Activated CD4-positive, alpha-beta T cell treated with anti-CD3 and anti-CD28 coated beads for 36 hours (primary cell): ENCODE measurements at regions not wholly inside any gene's neighbourhood (a gene's known extent, or its start where the extent isn't known, plus 50 kb on each side); places are given as distances from the start of the nearest gene placed in this dataset.

ENCODE experiments used
- ATAC-seq: fragments of 200-7000 bp; cut with Tn5 transposase; one replicate; pipeline ENCODE4 v1.10.0; 2021; ENCODE audit warnings: mild to moderate bottlenecking, moderate library complexity
- CTCF ChIA-PET: fragments of 350-600 bp; sonication (Branson Sonifier 250); formaldehyde crosslinking; loops from one replicate; lab custom pipeline; 2021; ENCODE audit warnings: antibody characterized with exemption; lab: Charles Lee
- POLR2A ChIA-PET: fragments of 350-600 bp; sonication (Branson Sonifier 250); formaldehyde crosslinking; loops from one replicate; lab custom pipeline; 2021; ENCODE audit warnings: antibody characterized with exemption, inconsistent platforms; lab: Charles Lee
- DNase-seq: peaks from one replicate; pipeline ENCODE4 v3.0.0-alpha.2; 2020
- H3K27ac Mint-ChIP-seq: one replicate; pipeline ENCODE4 v1.8.0; 2021; ENCODE audit warnings: mixed read lengths
- H3K27me3 Mint-ChIP-seq: one replicate; pipeline ENCODE4 v1.8.0; 2021; ENCODE audit warnings: mixed read lengths
- H3K36me3 Mint-ChIP-seq: one replicate; pipeline ENCODE4 v1.8.0; 2021; ENCODE audit warnings: low read depth, mixed read lengths
- H3K4me1 Mint-ChIP-seq: one replicate; pipeline ENCODE4 v1.8.0; 2021; ENCODE audit warnings: mixed read lengths
- H3K4me3 Mint-ChIP-seq: one replicate; pipeline ENCODE4 v1.8.0; 2021; ENCODE audit warnings: mild to moderate bottlenecking, moderate library complexity, mixed read lengths
- H3K9me3 Mint-ChIP-seq: one replicate; pipeline ENCODE4 v1.8.0; 2021; ENCODE audit warnings: low read depth, mixed read lengths
- intact Hi-C, 2 experiments: fragments of 100-400 bp; cut with DNase I in 1 of 2; cut with micrococcal nuclease in 1 of 2; formaldehyde crosslinking; loops; one replicate each; pipeline versions ENCODE4 v1.14.2 to v1.15.1; 2022 to 2024; cut with DNase I, micrococcal nuclease

GRCh38 chr14:97916669-97917568 is 1119.7 kb downstream of the VRK1 start:
- Mint-ChIP-seq H3K36me3 (peaks cover 2% of the 10 kb centered on the region), H3K27ac (peak overlapping the region; percentile 73), H3K27me3 (no peaks in the 10 kb centered on the region), H3K4me3 (no peak overlapping the region), H3K4me1 (peaks cover 22% of the 10 kb centered on the region), H3K9me3 (no peaks in the 10 kb centered on the region)
- DNase-seq: peak; percentile 39
- intact Hi-C loops: loop anchor here in 1 of 2 experiments (2.0 kb wide), 1 partner anchor 78 kb away; no protein-coding TSS in a partner anchor
- CTCF ChIA-PET: interaction anchor here (0.9 to 1.2 kb wide), 2 partner anchors 14 to 95 kb away, joined by 3 read pairs; no protein-coding TSS in a partner anchor
- peak; percentile 56 for ATAC-seq
- POLR2A ChIA-PET: interaction anchor here (0.9 kb wide), 1 partner anchor 61 kb away, joined by 3 read pairs; no protein-coding TSS in a partner anchor

- H3K4me3 Mint-ChIP-seq: no peak overlapping the region
- no peaks in the 10 kb centered on the region for H3K27me3 Mint-ChIP-seq
- ATAC-seq (no peak), DNase-seq (no peak)
- POLR2A ChIA-PET: no interaction called here
- H3K36me3 Mint-ChIP-seq: peaks cover 2% of the 10 kb centered on the region
- H3K4me1 Mint-ChIP-seq: peaks cover 23% of the 10 kb centered on the region
- intact Hi-C loops: no loop called here
- no peak overlapping the region for H3K27ac Mint-ChIP-seq
- CTCF ChIA-PET: interaction anchor here (0.7 to 1.1 kb wide), 4 partner anchors 11 to 327 kb away, joined by 3 to 4 read pairs (median 3); no protein-coding TSS in a partner anchor
- H3K9me3 Mint-ChIP-seq: no peaks in the 10 kb centered on the region
These were observed 1123.0 kb downstream of the VRK1 start for GRCh38 chr14:97920201-97920600.

- Mint-ChIP-seq H3K27ac (no peak overlapping the region), H3K27me3 (no peaks in the 10 kb centered on the region), H3K9me3 (no peaks in the 10 kb centered on the region), H3K4me1 (peaks cover 19% of the 10 kb centered on the region), H3K36me3 (peaks cover 6% of the 10 kb centered on the region), H3K4me3 (no peak overlapping the region)
- ATAC-seq: no peak
- intact Hi-C loops: no loop called here
- POLR2A ChIA-PET: no interaction called here
- DNase-seq: no peak
- CTCF ChIA-PET: interaction anchor here (1.1 kb wide), 1 partner anchor 85 kb away, joined by 3 read pairs; no protein-coding TSS in a partner anchor
These were observed 1124.1 kb downstream of the VRK1 start for GRCh38 chr14:97921296-97921695.

- CTCF ChIA-PET: interaction anchor here (0.9 kb wide), 1 partner anchor 49 kb away, joined by 3 read pairs; no protein-coding TSS in a partner anchor
- H3K27ac Mint-ChIP-seq: no peak overlapping the region
- no peaks in the 10 kb centered on the region for H3K9me3 Mint-ChIP-seq
- no peaks in the 10 kb centered on the region for H3K27me3 Mint-ChIP-seq
- DNase-seq (no peak), ATAC-seq (peak; percentile 71)
- H3K4me3 Mint-ChIP-seq: no peak overlapping the region
- intact Hi-C loops: no loop called here
- peaks cover 3% of the 10 kb centered on the region for H3K4me1 Mint-ChIP-seq
- H3K36me3 Mint-ChIP-seq: peaks cover 6% of the 10 kb centered on the region
- POLR2A ChIA-PET: no interaction called here
These were observed 1127.9 kb downstream of the VRK1 start for GRCh38 chr14:97924922-97925613.

GRCh38 chr14:97930166-97930565 is 1133.0 kb downstream of the VRK1 start:
- ATAC-seq (no peak), DNase-seq (no peak)
- ChIA-PET CTCF (interaction anchor here (0.9 kb wide), 1 partner anchor 13 kb away, joined by 3 read pairs; no protein-coding TSS in a partner anchor), POLR2A (no interaction called here)
- peaks cover 8% of the 10 kb centered on the region for H3K4me1 Mint-ChIP-seq
- H3K27ac Mint-ChIP-seq: no peak overlapping the region
- no peaks in the 10 kb centered on the region for H3K9me3 Mint-ChIP-seq
- peaks cover 25% of the 10 kb centered on the region for H3K36me3 Mint-ChIP-seq
- intact Hi-C loops: no loop called here
- no peaks in the 10 kb centered on the region for H3K27me3 Mint-ChIP-seq
- no peak overlapping the region for H3K4me3 Mint-ChIP-seq

- intact Hi-C loops: no loop called here
These were observed 1134.1 kb downstream of the VRK1 start for GRCh38 chr14:97931273-97931672.

GRCh38 chr14:97942921-97943320 is 1145.7 kb downstream of the VRK1 start:
- peaks cover 29% of the 10 kb centered on the region for H3K4me1 Mint-ChIP-seq
- peaks cover 47% of the 10 kb centered on the region for H3K36me3 Mint-ChIP-seq
- ChIA-PET POLR2A (no interaction called here), CTCF (no interaction called here)
- DNase-seq: no peak
- H3K4me3 Mint-ChIP-seq: no peak overlapping the region
- no peak for ATAC-seq
- peaks cover 14% of the 10 kb centered on the region for H3K9me3 Mint-ChIP-seq
- no peak overlapping the region for H3K27ac Mint-ChIP-seq
- intact Hi-C loops: no loop called here
- H3K27me3 Mint-ChIP-seq: no peaks in the 10 kb centered on the region

More at GRCh38 chr14:97931273-97931672, 1134.1 kb downstream of the VRK1 start:
- DNase-seq: no peak
- Mint-ChIP-seq H3K27me3 (no peaks in the 10 kb centered on the region), H3K4me3 (no peak overlapping the region), H3K9me3 (no peaks in the 10 kb centered on the region), H3K27ac (no peak overlapping the region), H3K36me3 (peaks cover 19% of the 10 kb centered on the region), H3K4me1 (peaks cover 8% of the 10 kb centered on the region)
- peak; percentile 53 for ATAC-seq
- ChIA-PET CTCF (interaction anchor here (0.6 to 1.6 kb wide), 3 partner anchors 11 to 83 kb away, joined by 3 read pairs; no protein-coding TSS in a partner anchor), POLR2A (no interaction called here)

- Mint-ChIP-seq H3K27me3 (no peaks in the 10 kb centered on the region), H3K4me3 (no peak overlapping the region), H3K4me1 (peaks cover 29% of the 10 kb centered on the region), H3K9me3 (peaks cover 10% of the 10 kb centered on the region), H3K36me3 (peaks cover 45% of the 10 kb centered on the region), H3K27ac (peak overlapping the region; percentile 44)
- ATAC-seq: peak; percentile 74
- ChIA-PET CTCF (no interaction called here), POLR2A (no interaction called here)
- intact Hi-C loops: no loop called here
- DNase-seq: peak; percentile 58
These were observed 1146.4 kb downstream of the VRK1 start for GRCh38 chr14:97943619-97944018.

GRCh38 chr14:97944380-97944779 is 1147.2 kb downstream of the VRK1 start:
- CTCF ChIA-PET: interaction anchor here (1.3 kb wide), 1 partner anchor 25 kb away, joined by 3 read pairs; no protein-coding TSS in a partner anchor
- peaks cover 40% of the 10 kb centered on the region for H3K36me3 Mint-ChIP-seq
- DNase-seq (no peak), ATAC-seq (peak; percentile 74)
- H3K27ac Mint-ChIP-seq: peak overlapping the region; percentile 67
- peaks cover 10% of the 10 kb centered on the region for H3K9me3 Mint-ChIP-seq
- no peaks in the 10 kb centered on the region for H3K27me3 Mint-ChIP-seq
- intact Hi-C loops: no loop called here
- no peak overlapping the region for H3K4me3 Mint-ChIP-seq
- POLR2A ChIA-PET: no interaction called here
- peaks cover 29% of the 10 kb centered on the region for H3K4me1 Mint-ChIP-seq

GRCh38 chr14:97945631-97946030 is 1148.4 kb downstream of the VRK1 start:
- H3K36me3 Mint-ChIP-seq: peaks cover 44% of the 10 kb centered on the region
- H3K4me1 Mint-ChIP-seq: peaks cover 29% of the 10 kb centered on the region
- no peak overlapping the region for H3K27ac Mint-ChIP-seq
- ChIA-PET POLR2A (no interaction called here), CTCF (interaction anchor here (1.3 kb wide), 1 partner anchor 26 kb away, joined by 3 read pairs; no protein-coding TSS in a partner anchor)
- intact Hi-C loops: no loop called here
- ATAC-seq: no peak
- H3K9me3 Mint-ChIP-seq: peaks cover 7% of the 10 kb centered on the region
- no peak for DNase-seq
- no peaks in the 10 kb centered on the region for H3K27me3 Mint-ChIP-seq
- H3K4me3 Mint-ChIP-seq: no peak overlapping the region

- POLR2A ChIA-PET: no interaction called here
- intact Hi-C loops: no loop called here
- Mint-ChIP-seq H3K4me1 (peaks cover 29% of the 10 kb centered on the region), H3K4me3 (no peak overlapping the region), H3K36me3 (peaks cover 46% of the 10 kb centered on the region), H3K9me3 (peaks cover 5% of the 10 kb centered on the region), H3K27me3 (no peaks in the 10 kb centered on the region), H3K27ac (no peak overlapping the region)
- no peak for DNase-seq
- no peak for ATAC-seq
- CTCF ChIA-PET: no interaction called here
These were observed 1149.1 kb downstream of the VRK1 start for GRCh38 chr14:97946240-97946639.
